ENCODE measurements at regions not wholly inside any gene's neighbourhood (a gene's known extent, or its start where the extent isn't known, plus 50 kb on each side); places are given as distances from the start of the nearest gene placed in this dataset.

DNA sequence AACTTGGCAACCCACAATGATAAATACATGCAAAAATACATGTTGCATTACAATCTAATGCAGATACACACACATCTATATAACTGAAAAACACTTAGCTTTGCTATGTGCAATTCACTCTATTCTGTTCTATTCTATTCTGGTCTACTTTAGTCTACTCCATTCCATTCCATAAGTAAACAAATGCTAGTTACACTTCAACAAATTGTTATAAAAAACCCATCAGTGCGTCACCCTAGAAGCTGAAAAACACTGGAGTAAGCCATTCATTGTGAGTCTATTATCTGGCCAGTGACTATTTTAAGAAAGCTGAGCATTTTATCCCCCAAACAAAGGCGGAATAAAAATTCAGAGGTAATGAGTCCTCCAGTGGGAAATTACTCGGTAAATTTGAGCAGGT is 315.7 kb upstream of the EPHA7 start:
- Histone ChIP-seq H3K36me3 (no peaks in the 10 kb centered on the region), H3K4me3 (no peak overlapping the region), H3K9me3 (replicated peaks in 1 of 11) (no peaks in the 10 kb centered on the region), H3K27ac (no peak overlapping the region), H3K27me3 (no peaks in the 10 kb centered on the region), H3K9ac (no peak overlapping the region), H3K4me1 (peaks cover 0 to 4% (median 0%) of the 10 kb centered on the region in 10 experiments; a peak in 1 of 20 replicates), H4K20me1 (no peaks in the 10 kb centered on the region), H3K4me2 (no peak overlapping the region)
- no peak for TF ChIP-seq Cebpa-rat (IDR thresholded peaks at IDR 0.05)

DNA sequence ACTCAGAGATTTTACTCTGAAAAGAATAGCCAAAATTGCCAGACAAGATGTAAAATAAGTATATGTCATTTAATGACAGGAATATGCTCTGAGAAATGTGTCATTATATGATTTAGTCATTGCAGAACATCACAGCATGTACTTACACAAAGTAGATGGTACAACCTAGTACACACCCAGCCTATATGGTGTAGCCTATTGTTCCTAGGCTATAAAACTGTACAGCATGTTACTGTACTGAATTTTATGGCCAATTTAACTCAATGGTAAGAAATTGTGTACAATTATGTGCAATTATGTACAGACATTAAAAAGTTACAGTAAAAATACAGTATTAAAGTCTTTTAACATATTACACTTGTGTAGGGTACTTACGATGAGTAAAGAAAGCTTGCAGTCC is 311.9 kb upstream of the EPHA7 start:
- Histone ChIP-seq H3K36me3 (no peaks in the 10 kb centered on the region), H3K4me3 (no peak overlapping the region), H3K4me1 (no peaks in the 10 kb centered on the region), H3K9me3 (replicated peaks in 1 of 11) (no peaks in the 10 kb centered on the region), H4K20me1 (no peaks in the 10 kb centered on the region), H3K4me2 (no peak overlapping the region), H3K27me3 (no peaks in the 10 kb centered on the region), H3K27ac (no peak overlapping the region), H3K9ac (no peak overlapping the region)
- no peak for TF ChIP-seq Cebpa-rat (IDR thresholded peaks at IDR 0.05)

DNA sequence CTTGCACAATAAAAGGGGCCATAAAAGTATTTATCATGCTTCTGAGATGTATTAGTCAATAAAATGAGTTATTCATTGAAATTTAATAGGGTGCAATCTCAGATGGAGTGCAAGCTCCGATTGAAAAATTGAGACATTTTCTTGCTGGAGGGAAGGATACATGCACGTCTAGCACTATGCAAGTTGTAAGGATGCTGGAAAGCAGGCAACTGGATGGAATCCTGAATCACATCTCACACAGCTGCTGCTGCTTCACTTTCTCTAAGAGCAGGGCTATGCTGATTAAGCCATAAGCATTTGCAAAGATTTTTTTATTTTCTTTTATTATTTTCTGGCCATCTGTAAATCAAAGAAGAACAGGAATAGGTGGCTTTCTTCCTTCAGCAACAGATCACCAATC is 308.8 kb upstream of the EPHA7 start:
- no peak overlapping the region for H3K9ac ChIP-seq
- H3K27ac ChIP-seq = no peak overlapping the region

DNA sequence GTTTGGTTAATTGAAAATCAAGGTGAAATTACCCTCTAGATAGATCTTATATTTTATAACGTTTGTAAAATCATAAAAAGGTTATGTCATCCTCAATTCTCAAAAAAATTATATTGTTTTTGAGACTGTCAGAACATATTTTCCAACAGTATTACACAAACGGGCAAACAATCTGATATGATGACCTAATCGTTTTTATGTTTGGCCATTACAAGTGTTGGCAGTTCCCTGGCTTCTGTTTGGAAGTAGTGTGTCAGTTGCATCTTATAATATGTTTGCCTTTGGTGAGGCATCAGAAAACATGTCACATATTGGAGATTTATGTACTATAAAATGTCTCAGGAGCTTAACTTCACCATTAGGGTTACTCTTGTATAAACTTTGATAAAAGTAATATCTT is 308.1 kb upstream of the EPHA7 start:
- H3K27me3 ChIP-seq = no peaks in the 10 kb centered on the region
- H3K36me3 ChIP-seq = no peaks in the 10 kb centered on the region
- no peaks in the 10 kb centered on the region for H4K20me1 ChIP-seq
- peaks cover 0 to 5% (median 0%) of the 10 kb centered on the region in 10 experiments; a peak in 2 of 20 replicates for H3K4me1 ChIP-seq
- no peak overlapping the region for H3K4me3 ChIP-seq
- no peak overlapping the region for H3K4me2 ChIP-seq
- no peak for TF ChIP-seq Cebpa-rat (IDR thresholded peaks at IDR 0.05)
- no peaks in the 10 kb centered on the region for H3K9me3 ChIP-seq (replicated peaks in 1 of 11)
- no peak overlapping the region for H3K9ac ChIP-seq
- no peak overlapping the region for H3K27ac ChIP-seq

More for the DNA sequence above, 308.8 kb upstream of the EPHA7 start:
- Histone ChIP-seq H3K4me2 (no peak overlapping the region), H3K4me3 (no peak overlapping the region), H3K9me3 (replicated peaks in 1 of 11) (no peaks in the 10 kb centered on the region), H3K4me1 (peaks cover 0 to 5% (median 0%) of the 10 kb centered on the region in 10 experiments; a peak in 2 of 20 replicates), H4K20me1 (no peaks in the 10 kb centered on the region), H3K27me3 (no peaks in the 10 kb centered on the region), H3K36me3 (no peaks in the 10 kb centered on the region)
- no peak for TF ChIP-seq Cebpa-rat (IDR thresholded peaks at IDR 0.05)

DNA sequence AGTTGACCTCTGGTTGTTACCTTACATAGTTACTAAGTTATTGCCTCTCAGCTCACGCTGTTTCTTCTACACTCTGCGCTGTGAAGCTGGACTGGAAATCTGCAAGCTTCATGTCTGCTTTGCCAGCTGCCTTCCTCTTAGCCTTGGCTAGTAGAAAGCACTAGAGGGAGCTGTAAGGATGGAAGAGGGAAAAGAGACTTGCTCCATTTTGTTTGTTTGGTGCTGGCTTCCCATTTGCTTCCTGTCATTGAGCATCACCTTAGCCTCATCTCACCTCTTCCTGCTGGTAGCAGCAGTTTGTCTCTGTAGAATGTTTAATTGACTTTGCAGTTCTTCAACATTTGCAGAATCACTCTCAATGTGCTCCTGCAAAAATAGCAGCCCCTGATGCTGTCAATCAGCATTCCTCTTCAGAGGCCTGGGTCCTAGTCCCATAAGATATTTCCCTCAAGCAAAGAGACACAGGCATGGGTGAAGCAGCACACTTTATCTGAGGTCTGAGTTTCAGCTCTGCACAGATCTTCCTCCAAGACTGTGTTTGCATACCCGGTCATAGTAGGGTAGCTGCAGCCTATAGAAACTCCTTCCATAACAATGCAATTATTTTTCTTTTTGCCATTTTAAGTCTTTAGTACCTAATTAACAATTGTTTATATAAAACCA is 302.2 kb upstream of the EPHA7 start:
- Histone ChIP-seq H4K20me1 (no peaks in the 10 kb centered on the region), H3K4me3 (no peak overlapping the region), H3K27ac (no peak overlapping the region), H3K4me2 (no peak overlapping the region), H3K9ac (no peak overlapping the region), H3K36me3 (no peaks in the 10 kb centered on the region), H3K27me3 (no peaks in the 10 kb centered on the region), H3K4me1 (peaks cover 0 to 5% (median 0%) of the 10 kb centered on the region in 10 experiments; a peak in 2 of 20 replicates), H3K9me3 (replicated peaks in 1 of 11) (peaks cover 0 to under 1% (median 0%) of the 10 kb centered on the region in 11 experiments; a peak in 2 of 22 replicates)
- TF ChIP-seq Cebpa-rat (IDR thresholded peaks at IDR 0.05) = no peak

DNA sequence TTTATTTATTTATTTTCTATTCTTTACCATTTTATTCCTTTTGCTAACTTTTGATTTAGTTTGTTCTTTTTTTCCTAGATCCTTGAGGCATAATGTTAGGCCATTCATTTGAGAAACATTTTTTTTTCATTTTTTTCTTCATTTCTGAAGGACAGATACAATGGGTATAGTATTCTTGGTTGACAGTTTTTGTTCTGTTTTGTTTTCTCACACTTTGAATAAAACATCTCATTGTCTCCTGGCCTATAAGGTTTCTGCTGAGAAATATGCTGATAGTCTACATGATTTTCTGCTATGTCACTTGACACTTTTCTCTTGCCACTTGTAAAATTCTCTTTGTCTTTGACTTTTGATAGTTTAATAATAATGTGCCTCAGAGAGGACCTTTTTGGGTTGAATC is 294.6 kb upstream of the EPHA7 start:
- TF ChIP-seq Cebpa-rat (IDR thresholded peaks at IDR 0.05) = no peak

DNA sequence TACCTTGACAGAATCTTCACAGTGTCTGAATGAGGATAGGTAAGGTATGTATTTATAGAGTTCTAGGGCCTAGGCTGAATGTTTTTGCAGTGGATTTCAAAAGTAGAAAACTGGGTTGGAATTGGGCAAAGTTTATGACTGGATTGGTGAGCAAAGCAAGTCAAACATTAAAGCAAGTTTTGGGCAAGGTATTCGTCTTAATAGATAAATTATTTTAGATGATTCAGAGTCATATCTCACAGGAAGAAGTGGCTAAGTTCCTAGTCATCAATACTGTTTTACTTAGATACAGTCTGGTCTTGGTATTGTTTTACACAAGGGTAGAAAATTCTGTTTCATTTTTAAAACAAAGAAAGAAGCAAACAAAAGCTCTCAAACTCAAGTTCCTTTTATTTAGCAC is 284.1 kb upstream of the EPHA7 start:
- no peaks in the 10 kb centered on the region for H3K27me3 ChIP-seq
- no peak overlapping the region for H3K27ac ChIP-seq
- peaks cover 0 to 10% (median 0%) of the 10 kb centered on the region in 10 experiments; a peak in 1 of 20 replicates for H3K4me1 ChIP-seq
- H3K9me3 ChIP-seq (replicated peaks in 1 of 11) = peaks cover 20 to 28% (median 27%) of the 10 kb centered on the region in 11 experiments
- TF ChIP-seq Cebpa-rat (IDR thresholded peaks at IDR 0.05) = no peak
- peak overlapping the region in 2 of 11 experiments; percentile 4 to 30; a peak in 3 of 22 replicates for H3K4me2 ChIP-seq
- H4K20me1 ChIP-seq = no peaks in the 10 kb centered on the region
- no peaks in the 10 kb centered on the region; a peak in 1 of 22 replicates for H3K36me3 ChIP-seq
- no peak overlapping the region for H3K9ac ChIP-seq
- no peak overlapping the region for H3K4me3 ChIP-seq

More for the DNA sequence above, 294.6 kb upstream of the EPHA7 start:
- Histone ChIP-seq H3K4me2 (no peak overlapping the region), H3K4me1 (no peaks in the 10 kb centered on the region), H3K27ac (no peak overlapping the region), H3K27me3 (no peaks in the 10 kb centered on the region), H3K36me3 (no peaks in the 10 kb centered on the region), H4K20me1 (no peaks in the 10 kb centered on the region), H3K9ac (no peak overlapping the region), H3K9me3 (replicated peaks in 1 of 11) (peaks cover 31 to 68% (median 55%) of the 10 kb centered on the region in 11 experiments), H3K4me3 (no peak overlapping the region)

DNA sequence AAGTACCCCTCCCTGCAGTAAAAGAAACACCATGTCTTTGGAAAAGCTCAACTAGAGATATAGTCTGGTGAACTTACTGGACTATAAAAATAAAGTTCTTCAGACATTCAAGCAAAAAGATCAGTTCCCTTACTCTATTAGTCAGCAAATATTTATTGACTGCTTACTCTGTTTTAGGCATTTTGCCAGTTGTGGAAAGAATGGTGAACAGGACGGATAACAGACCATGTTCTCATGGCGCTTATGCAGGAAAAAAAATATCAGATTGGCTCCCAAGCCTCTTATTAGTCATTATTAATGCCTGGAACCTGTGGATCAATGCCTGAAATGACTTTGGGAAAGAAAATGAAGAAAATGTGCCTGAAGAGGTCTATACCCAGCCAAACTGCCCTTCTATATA is 282.2 kb upstream of the EPHA7 start:
- Histone ChIP-seq H3K4me3 (no peak overlapping the region), H3K9ac (no peak overlapping the region), H3K4me2 (no peak overlapping the region), H3K4me1 (peaks cover 0 to 10% (median 0%) of the 10 kb centered on the region in 10 experiments; a peak in 1 of 20 replicates), H3K36me3 (no peaks in the 10 kb centered on the region), H3K27me3 (no peaks in the 10 kb centered on the region), H4K20me1 (no peaks in the 10 kb centered on the region), H3K9me3 (replicated peaks in 1 of 11) (peaks cover 1 to 9% (median 8%) of the 10 kb centered on the region in 11 experiments; a peak in 13 of 22 replicates), H3K27ac (no peak overlapping the region)
- TF ChIP-seq Cebpa-rat (IDR thresholded peaks at IDR 0.05) = no peak

DNA sequence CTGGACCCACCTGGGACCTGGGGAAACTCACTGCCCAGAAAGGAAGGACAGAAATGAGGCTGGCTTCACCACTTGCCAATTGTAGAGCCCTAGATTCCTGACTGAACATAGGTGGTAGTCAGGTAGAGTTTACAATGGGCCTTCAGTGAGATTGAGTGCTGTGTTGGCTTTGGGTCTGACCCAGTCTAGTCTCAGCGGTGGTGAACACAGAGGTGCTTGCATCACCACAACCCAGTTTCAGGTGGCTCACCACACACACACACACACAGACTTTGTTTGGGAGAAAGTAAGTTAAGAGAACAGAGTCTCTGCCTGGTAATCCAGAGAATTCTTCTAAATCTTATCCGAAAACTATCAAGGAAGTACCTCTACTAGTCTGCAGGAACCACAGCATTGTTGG is 266.1 kb upstream of the EPHA7 start:
- Histone ChIP-seq H3K4me1 (peaks cover under 1 to 38% (median 13%) of the 10 kb centered on the region in 10 experiments; a peak in 15 of 20 replicates), H3K27ac (no peak overlapping the region), H4K20me1 (0 out of 22 replicates have a peak, but pooled peaks cover 0 to 3% (median 0%) of the 10 kb centered on the region in 11 experiments), H3K4me3 (no peak overlapping the region), H3K27me3 (peaks cover 0 to 32% (median 0%) of the 10 kb centered on the region in 11 experiments; a peak in 4 of 22 replicates), H3K9ac (no peak overlapping the region), H3K9me3 (replicated peaks in 1 of 11) (peaks cover 0 to 13% (median 0%) of the 10 kb centered on the region in 11 experiments; a peak in 7 of 22 replicates), H3K36me3 (no peaks in the 10 kb centered on the region), H3K4me2 (no peak overlapping the region)
- no peak for TF ChIP-seq Cebpa-rat (IDR thresholded peaks at IDR 0.05)
